ENCODE measurements at regions not wholly inside any gene's neighbourhood (a gene's known extent, or its start where the extent isn't known, plus 50 kb on each side); places are given as distances from the start of the nearest gene placed in this dataset.

- H3K27ac ChIP-seq (ENCODE audit: insufficient read length, low read depth, low read length) = no peak overlapping the region
- H3K79me2 ChIP-seq (ENCODE audit: insufficient read depth, low read length) = no peaks in the 10 kb centered on the region
- no peak overlapping the region for H3K27ac Mint-ChIP-seq
Measured at GRCh38 chr1:163538667-163539066, 216.9 kb downstream of the NUF2 start.

More at GRCh38 chr1:163538667-163539066, 216.9 kb downstream of the NUF2 start:
- H3K4me1 Mint-ChIP-seq = peaks cover 19 to 34% of the 10 kb centered on the region in 2 experiments
- Histone ChIP-seq H2BK15ac (ENCODE audit: low read depth, low read length) (no peak overlapping the region), H3T11ph (ENCODE audit: low read length) (no peak overlapping the region), H2BK5ac (ENCODE audit: insufficient read length, low read length) (no peak overlapping the region), H2AK5ac (ENCODE audit: insufficient read length, low read length) (no peak overlapping the region), H3K9me3 (ENCODE audit: control insufficient read depth, low read depth, low read length) (no peaks in the 10 kb centered on the region), H3K9ac (ENCODE audit: extremely low read depth, insufficient read length, low read length) (no peak overlapping the region), H2BK12ac (ENCODE audit: insufficient read length, low read depth, low read length) (no peak overlapping the region), H3K18ac (ENCODE audit: insufficient read length, low read depth, low read length) (no peak overlapping the region), H4K91ac (ENCODE audit: insufficient read length, low read depth, low read length) (no peak overlapping the region), H3K23ac (ENCODE audit: insufficient read length, low read depth, low read length) (no peak overlapping the region), H2BK20ac (ENCODE audit: low read depth, low read length, poor library complexity, severe bottlenecking) (no peak overlapping the region), H4K8ac (replicated peaks; ENCODE audit: insufficient read length, low read depth, low read length) (no peak overlapping the region), H3K27me3 (ENCODE audit: insufficient read depth, low read length) (no peaks in the 10 kb centered on the region), H3K79me1 (ENCODE audit: insufficient read depth, low read depth, low read length, poor library complexity, severe bottlenecking) (no peaks in the 10 kb centered on the region), H2AFZ (ENCODE audit: low read length) (no peak overlapping the region), H2BK120ac (ENCODE audit: low read depth, low read length, poor library complexity, severe bottlenecking) (no peak overlapping the region), H3K4me2 (ENCODE audit: insufficient read depth, insufficient read length, low read length) (no peak overlapping the region), H3K4me1 (ENCODE audit: insufficient read depth, low read length) (peaks cover 8% of the 10 kb centered on the region; the same call in 1 of the 2 replicates), H3K56ac (ENCODE audit: insufficient read length, low read depth, low read length) (no peak overlapping the region), H3K23me2 (ENCODE audit: insufficient read length, low read depth, low read length, poor library complexity, severe bottlenecking) (no peaks in the 10 kb centered on the region), H4K5ac (ENCODE audit: insufficient read length, low read depth, low read length) (no peak overlapping the region), H3K14ac (ENCODE audit: insufficient read depth, low read length) (no peak overlapping the region), H4K20me1 (ENCODE audit: control insufficient read depth, insufficient read depth, insufficient read length) (no peaks in the 10 kb centered on the region), H3K4ac (ENCODE audit: low read depth, low read length) (no peak overlapping the region)
- H3K36me3 Mint-ChIP-seq (ENCODE audit: insufficient read depth in 1 of 3, low read depth in 3 of 3) = no peaks in the 10 kb centered on the region
- no peak overlapping the region for H3K4me3 Mint-ChIP-seq
- peaks cover under 1% of the 10 kb centered on the region; the same call in 1 of the 2 replicates for H3K27me3 Mint-ChIP-seq (ENCODE audit: low read depth)
- DNase-seq = no peak
- WGBS (ENCODE audit: extremely low coverage, insufficient read length, low lambda C conversion rate) = no CpG with 5 or more reads among the region's 4 CpGs
- TF ChIP-seq CTCF (conservative IDR thresholded peaks at IDR 0.05) = no peak
- no peaks in the 10 kb centered on the region; a peak in 1 of 5 replicates for H3K9me3 Mint-ChIP-seq
